Peyer's patch (tissue), 4 donors: ENCODE measurements at regions not wholly inside any gene's neighbourhood (a gene's known extent, or its start where the extent isn't known, plus 50 kb on each side); places are given as distances from the start of the nearest gene placed in this dataset.

Source experiments
- POLR2A ChIP-seq, 2 donors: fragments of 450-650 bp; IDR thresholded peaks; one replicate each; pipeline ENCODE4 v1.5.1; 2017; ENCODE audit warnings: antibody characterized with exemption in 2 of 2, mild to moderate bottlenecking in 2 of 2, moderate library complexity in 2 of 2
- TF ChIP-seq, protein P1 (sequence below), 6 experiments: fragments of 450-650 bp in 4 of 6; fragments of 200-600 bp in 2 of 6; sonication (generic) in 1 of 6; IDR thresholded peaks; one replicate each; pipeline ENCODE4 v1.5.1; 2017 to 2019; ENCODE audit warnings: antibody characterized with exemption in 6 of 6, mild to moderate bottlenecking in 3 of 6, moderate library complexity in 1 of 6

- TF ChIP-seq, protein P1, sequence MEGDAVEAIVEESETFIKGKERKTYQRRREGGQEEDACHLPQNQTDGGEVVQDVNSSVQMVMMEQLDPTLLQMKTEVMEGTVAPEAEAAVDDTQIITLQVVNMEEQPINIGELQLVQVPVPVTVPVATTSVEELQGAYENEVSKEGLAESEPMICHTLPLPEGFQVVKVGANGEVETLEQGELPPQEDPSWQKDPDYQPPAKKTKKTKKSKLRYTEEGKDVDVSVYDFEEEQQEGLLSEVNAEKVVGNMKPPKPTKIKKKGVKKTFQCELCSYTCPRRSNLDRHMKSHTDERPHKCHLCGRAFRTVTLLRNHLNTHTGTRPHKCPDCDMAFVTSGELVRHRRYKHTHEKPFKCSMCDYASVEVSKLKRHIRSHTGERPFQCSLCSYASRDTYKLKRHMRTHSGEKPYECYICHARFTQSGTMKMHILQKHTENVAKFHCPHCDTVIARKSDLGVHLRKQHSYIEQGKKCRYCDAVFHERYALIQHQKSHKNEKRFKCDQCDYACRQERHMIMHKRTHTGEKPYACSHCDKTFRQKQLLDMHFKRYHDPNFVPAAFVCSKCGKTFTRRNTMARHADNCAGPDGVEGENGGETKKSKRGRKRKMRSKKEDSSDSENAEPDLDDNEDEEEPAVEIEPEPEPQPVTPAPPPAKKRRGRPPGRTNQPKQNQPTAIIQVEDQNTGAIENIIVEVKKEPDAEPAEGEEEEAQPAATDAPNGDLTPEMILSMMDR (IDR thresholded peaks at IDR 0.05): no peak
- no peak for TF ChIP-seq POLR2A (IDR thresholded peaks at IDR 0.05)
Measured at GRCh38 chr3:65114041-65114440, 426.2 kb upstream of the ADAMTS9 start.
